Neural progenitor cell (in vitro differentiated cells): ENCODE measurements at regions not wholly inside any gene's neighbourhood (a gene's known extent, or its start where the extent isn't known, plus 50 kb on each side); places are given as distances from the start of the nearest gene placed in this dataset.
"Not testable (repeated sequence)": the region's sequence is repeated elsewhere in the genome, so short reads cannot be mapped to it uniquely, and the experiment has no call there.

Experiments used
- DNase-seq: peaks from one replicate; pipeline ENCODE4 v3.0.0-alpha.2; 2016; ENCODE audit warnings: low spot score
- H2AFZ ChIP-seq: fragments of 200-600 bp; sonication (generic); replicated peaks from 2 replicates; pipeline ENCODE4 v1.6.1; 2016; ENCODE audit warnings: antibody characterized with exemption
- H3F3A ChIP-seq: fragments of 200-600 bp; sonication (generic); 2 replicates; pipeline ENCODE4 v1.6.1; 2016; ENCODE audit warnings: antibody characterized with exemption, low read depth
- H3K27ac ChIP-seq: fragments of 200-600 bp; sonication (generic); 2 replicates; pipeline ENCODE4 v1.5.1; 2016; ENCODE audit warnings: mild to moderate bottlenecking
- H3K27me3 ChIP-seq: fragments of 200-600 bp; sonication (generic); 2 replicates; pipeline ENCODE4 v1.6.1; 2016; ENCODE audit warnings: mild to moderate bottlenecking, moderate library complexity
- H3K36me3 ChIP-seq: fragments of 200-600 bp; sonication (generic); 2 replicates; pipeline ENCODE4 v1.5.1; 2016
- H3K4me1 ChIP-seq: fragments of 200-600 bp; sonication (generic); 2 replicates; pipeline ENCODE4 v1.6.1; 2016; ENCODE audit warnings: mixed run types
- H3K4me2 ChIP-seq: fragments of 200-600 bp; sonication (generic); 2 replicates; pipeline ENCODE4 v1.6.1; 2016
- H3K4me3 ChIP-seq: fragments of 200-600 bp; sonication (generic); 2 replicates; pipeline ENCODE4 v1.5.1; 2016
- H3K79me2 ChIP-seq: fragments of 200-600 bp; sonication (generic); 2 replicates; pipeline ENCODE4 v1.6.1; 2016; ENCODE audit warnings: low read depth
- H3K9ac ChIP-seq: fragments of 200-600 bp; sonication (generic); 2 replicates; pipeline ENCODE4 v1.6.1; 2016
- H3K9me3 ChIP-seq: fragments of 200-600 bp; sonication (generic); 2 replicates; pipeline ENCODE4 v1.5.1; 2016; ENCODE audit warnings: low read depth
- H4K20me1 ChIP-seq: fragments of 200-600 bp; sonication (generic); 2 replicates; pipeline ENCODE4 v1.6.1; 2016; ENCODE audit warnings: low read depth
- H3K27ac Mint-ChIP-seq: 3 replicates; pipeline ENCODE4 v1.8.0; 2021; ENCODE audit warnings: mixed read lengths
- H3K27me3 Mint-ChIP-seq: 2 replicates; pipeline ENCODE4 v1.8.0; 2022; ENCODE audit warnings: low read depth, mild to moderate bottlenecking, inconsistent platforms, moderate library complexity, mixed read lengths; ENCODE audit not compliant: insufficient read depth
- H3K36me3 Mint-ChIP-seq: 3 replicates; pipeline ENCODE4 v1.8.0; 2021; ENCODE audit warnings: mixed read lengths
- H3K4me1 Mint-ChIP-seq: 3 replicates; pipeline ENCODE4 v1.8.0; 2021; ENCODE audit warnings: mixed read lengths
- H3K4me3 Mint-ChIP-seq: 3 replicates; pipeline ENCODE4 v1.8.0; 2021; ENCODE audit warnings: mild to moderate bottlenecking, moderate library complexity, mixed read lengths
- H3K9me3 Mint-ChIP-seq: 3 replicates; pipeline ENCODE4 v1.8.0; 2020; ENCODE audit warnings: mixed read lengths
- CTCF ChIP-seq: fragments of 200-600 bp; sonication (generic); IDR thresholded peaks from 2 replicates; pipeline ENCODE4 v1.5.1; 2017; ENCODE audit warnings: antibody characterized with exemption, mild to moderate bottlenecking
- EZH2 ChIP-seq: fragments of 200-600 bp; sonication (generic); IDR thresholded peaks from 2 replicates; pipeline ENCODE4 v1.6.1; 2017; ENCODE audit warnings: antibody characterized with exemption, mild to moderate bottlenecking, moderate library complexity
- EZH2phosphoT487 ChIP-seq: fragments of 200-600 bp; sonication (generic); IDR thresholded peaks from 2 replicates; pipeline ENCODE4 v1.6.1; 2017; ENCODE audit warnings: antibody characterized with exemption

GRCh38 chr1:147417024-147417423 lies 124.3 kb upstream of the BCL9 start:
- Histone ChIP-seq H3K36me3 (no peaks in the 10 kb centered on the region), H3K27ac (no peak overlapping the region), H3K4me3 (no peak overlapping the region), H3K79me2 (no peaks in the 10 kb centered on the region), H3F3A (peaks cover 8% of the 10 kb centered on the region), H3K27me3 (peaks cover 13% of the 10 kb centered on the region), H3K9ac (no peak overlapping the region), H3K9me3 (no peaks in the 10 kb centered on the region), H4K20me1 (no peaks in the 10 kb centered on the region), H3K4me2 (no peak overlapping the region), H3K4me1 (peaks cover 3% of the 10 kb centered on the region), H2AFZ (no peak overlapping the region)
- TF ChIP-seq CTCF (no peak), EZH2 (no peak), EZH2phosphoT487 (no peak)
- Mint-ChIP-seq H3K27ac (no peak overlapping the region), H3K27me3 (no peaks in the 10 kb centered on the region), H3K36me3 (no peaks in the 10 kb centered on the region), H3K4me3 (no peak overlapping the region), H3K4me1 (no peaks in the 10 kb centered on the region), H3K9me3 (no peaks in the 10 kb centered on the region)
- DNase-seq = no peak

- not testable (repeated sequence) for H3K36me3 ChIP-seq, H3K4me1 ChIP-seq, H3K27ac ChIP-seq, H3F3A ChIP-seq, H3K4me1 Mint-ChIP-seq, H3K27ac Mint-ChIP-seq, H3K4me3 Mint-ChIP-seq, H3K9ac ChIP-seq, H3K36me3 Mint-ChIP-seq, H3K9me3 Mint-ChIP-seq, H3K27me3 Mint-ChIP-seq, DNase-seq, H3K9me3 ChIP-seq, H3K4me3 ChIP-seq, H3K79me2 ChIP-seq, H3K27me3 ChIP-seq, H4K20me1 ChIP-seq, H3K4me2 ChIP-seq
- H2AFZ ChIP-seq = peak overlapping the region; percentile 63
These were observed 118.0 kb upstream of the BCL9 start for GRCh38 chr1:147423100-147423827.

GRCh38 chr1:147434921-147435320 lies 106.4 kb upstream of the BCL9 start:
- H3K27me3 Mint-ChIP-seq = no peaks in the 10 kb centered on the region
- Histone ChIP-seq H3K79me2 (no peaks in the 10 kb centered on the region), H3K27me3 (no peaks in the 10 kb centered on the region), H3K4me1 (no peaks in the 10 kb centered on the region), H3K4me3 (no peak overlapping the region), H4K20me1 (no peaks in the 10 kb centered on the region), H2AFZ (no peak overlapping the region), H3K9me3 (no peaks in the 10 kb centered on the region), H3K27ac (no peak overlapping the region), H3K9ac (no peak overlapping the region), H3K4me2 (no peak overlapping the region), H3F3A (no peaks in the 10 kb centered on the region), H3K36me3 (no peaks in the 10 kb centered on the region)
- DNase-seq = no peak
- H3K4me1 Mint-ChIP-seq = no peaks in the 10 kb centered on the region
- no peaks in the 10 kb centered on the region for H3K36me3 Mint-ChIP-seq
- H3K4me3 Mint-ChIP-seq = no peak overlapping the region
- no peaks in the 10 kb centered on the region for H3K9me3 Mint-ChIP-seq
- H3K27ac Mint-ChIP-seq = no peak overlapping the region
- TF ChIP-seq EZH2phosphoT487 = no peak

- Histone ChIP-seq H3K27ac (no peak overlapping the region), H3K9ac (no peak overlapping the region), H3K79me2 (no peaks in the 10 kb centered on the region), H3K9me3 (no peaks in the 10 kb centered on the region), H3F3A (no peaks in the 10 kb centered on the region), H3K4me3 (no peak overlapping the region), H2AFZ (no peak overlapping the region), H3K4me2 (no peak overlapping the region), H3K36me3 (no peaks in the 10 kb centered on the region), H4K20me1 (no peaks in the 10 kb centered on the region), H3K27me3 (no peaks in the 10 kb centered on the region), H3K4me1 (no peaks in the 10 kb centered on the region)
- Mint-ChIP-seq H3K9me3 (peaks cover 20% of the 10 kb centered on the region), H3K27ac (no peak overlapping the region), H3K27me3 (peaks cover 2% of the 10 kb centered on the region), H3K36me3 (no peaks in the 10 kb centered on the region), H3K4me1 (no peaks in the 10 kb centered on the region), H3K4me3 (no peak overlapping the region)
- no peak for TF ChIP-seq CTCF
- no peak for TF ChIP-seq EZH2phosphoT487
- no peak for TF ChIP-seq EZH2
- no peak for DNase-seq
These were observed 96.9 kb upstream of the BCL9 start for GRCh38 chr1:147444381-147444780.
